MV-4-11 (cell line): ENCODE measurements at regions not wholly inside any gene's neighbourhood (a gene's known extent, or its start where the extent isn't known, plus 50 kb on each side); places are given as distances from the start of the nearest gene placed in this dataset.
"Not testable (repeated sequence)": the region's sequence is repeated elsewhere in the genome, so short reads cannot be mapped to it uniquely, and the experiment has no call there.

Experiments used
- DNase-seq: peaks from one replicate; lab custom pipeline; 2025; lab: John Stamatoyannopoulos, UW

GRCh38 chr13:112267660-112268059, 108.5 kb upstream of the SPACA7 start:
- DNase-seq, result no peak

- DNase-seq, result no peak
Observed at GRCh38 chr13:112270951-112271350, 105.2 kb upstream of the SPACA7 start.

GRCh38 chr13:112286733-112287132, 89.4 kb upstream of the SPACA7 start:
- DNase-seq, result not testable (repeated sequence)

- no peak for DNase-seq
Observed at GRCh38 chr13:112320303-112320702, 55.9 kb upstream of the SPACA7 start.

- no peak for DNase-seq
Observed at GRCh38 chr13:112322557-112322956, 53.6 kb upstream of the SPACA7 start.

GRCh38 chr13:112324116-112324515, 52.0 kb upstream of the SPACA7 start:
- DNase-seq, result no peak

GRCh38 chr13:112325142-112325808, 50.9 kb upstream of the SPACA7 start:
- DNase-seq, result no peak

GRCh38 chr13:112325920-112326645, 50.1 kb upstream of the SPACA7 start:
- DNase-seq, result no peak
